ENCODE measurements at regions not wholly inside any gene's neighbourhood (a gene's known extent, or its start where the extent isn't known, plus 50 kb on each side); places are given as distances from the start of the nearest gene placed in this dataset.

DNA sequence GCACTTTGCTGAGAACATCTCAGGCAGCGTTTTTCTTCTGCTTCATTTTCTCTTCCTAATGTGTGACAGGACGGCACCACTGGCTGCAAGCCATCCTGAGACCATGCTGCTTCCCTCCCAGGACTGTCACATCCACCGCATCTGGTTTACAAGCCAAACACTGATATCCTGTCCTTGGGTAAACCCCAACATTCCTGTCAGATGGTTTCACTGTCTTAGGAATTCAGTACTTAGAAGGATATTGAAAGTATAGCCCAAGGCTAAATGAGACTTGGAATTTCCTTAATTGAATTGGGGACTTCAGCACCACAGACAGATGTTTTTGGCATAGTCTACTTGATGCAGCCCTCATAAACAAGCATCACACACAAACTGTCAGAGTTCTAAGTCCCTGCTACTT lies 74.2 kb upstream of the PLXNA4 start:
- H3K4me3 ChIP-seq (ENCODE audit: control insufficient read depth, low read depth, low read length): no peak overlapping the region
- TF ChIP-seq, protein P1, sequence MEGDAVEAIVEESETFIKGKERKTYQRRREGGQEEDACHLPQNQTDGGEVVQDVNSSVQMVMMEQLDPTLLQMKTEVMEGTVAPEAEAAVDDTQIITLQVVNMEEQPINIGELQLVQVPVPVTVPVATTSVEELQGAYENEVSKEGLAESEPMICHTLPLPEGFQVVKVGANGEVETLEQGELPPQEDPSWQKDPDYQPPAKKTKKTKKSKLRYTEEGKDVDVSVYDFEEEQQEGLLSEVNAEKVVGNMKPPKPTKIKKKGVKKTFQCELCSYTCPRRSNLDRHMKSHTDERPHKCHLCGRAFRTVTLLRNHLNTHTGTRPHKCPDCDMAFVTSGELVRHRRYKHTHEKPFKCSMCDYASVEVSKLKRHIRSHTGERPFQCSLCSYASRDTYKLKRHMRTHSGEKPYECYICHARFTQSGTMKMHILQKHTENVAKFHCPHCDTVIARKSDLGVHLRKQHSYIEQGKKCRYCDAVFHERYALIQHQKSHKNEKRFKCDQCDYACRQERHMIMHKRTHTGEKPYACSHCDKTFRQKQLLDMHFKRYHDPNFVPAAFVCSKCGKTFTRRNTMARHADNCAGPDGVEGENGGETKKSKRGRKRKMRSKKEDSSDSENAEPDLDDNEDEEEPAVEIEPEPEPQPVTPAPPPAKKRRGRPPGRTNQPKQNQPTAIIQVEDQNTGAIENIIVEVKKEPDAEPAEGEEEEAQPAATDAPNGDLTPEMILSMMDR (IDR thresholded peaks at IDR 0.05; ENCODE audit: control insufficient read depth, insufficient read depth, low read depth, low read length, missing control alignments): no peak
- peak; percentile 48 for DNase-seq (ENCODE audit: low read depth)

DNA sequence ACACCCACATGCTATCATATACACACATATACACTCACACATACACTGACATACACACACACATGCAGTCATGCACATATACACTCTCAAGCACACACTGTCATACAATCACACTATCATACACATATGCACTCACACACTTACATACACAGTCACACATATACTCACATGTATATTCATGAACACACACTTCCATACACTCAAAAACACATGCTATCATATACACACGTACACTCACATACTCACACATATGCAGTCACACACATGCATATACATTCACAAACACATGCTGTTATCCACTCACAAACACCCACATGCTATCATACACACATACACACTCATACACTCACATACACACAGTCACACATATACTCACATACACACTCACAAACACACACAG lies 71.0 kb upstream of the PLXNA4 start:
- TF ChIP-seq, protein P1 (IDR thresholded peaks at IDR 0.05; ENCODE audit: control insufficient read depth, insufficient read depth, low read depth, low read length, missing control alignments): no peak
- no peak overlapping the region for H3K4me3 ChIP-seq (ENCODE audit: control insufficient read depth, low read depth, low read length)
- no peak for DNase-seq (ENCODE audit: low read depth)

DNA sequence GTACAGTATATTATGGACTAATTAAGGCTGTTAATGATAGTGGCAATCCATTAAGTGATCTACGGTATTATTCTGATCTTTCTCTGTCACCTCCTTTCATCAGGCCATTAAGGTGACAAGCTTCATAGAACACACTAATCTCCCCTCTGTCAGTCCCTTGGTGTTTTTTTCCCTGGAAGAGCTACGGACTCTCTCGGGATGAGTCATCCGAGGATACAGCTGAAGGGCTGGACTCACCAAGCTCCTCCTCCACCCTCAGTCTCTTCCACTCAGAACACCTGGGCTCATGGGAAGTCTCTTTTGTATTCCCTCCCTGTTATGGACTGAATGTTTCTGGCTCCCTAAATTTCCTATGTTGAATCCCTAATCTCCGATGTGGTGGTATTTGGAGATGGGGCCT lies 69.8 kb upstream of the PLXNA4 start:
- no peak overlapping the region for H3K4me3 ChIP-seq (ENCODE audit: control insufficient read depth, low read depth, low read length)
- TF ChIP-seq, protein P1 (IDR thresholded peaks at IDR 0.05; ENCODE audit: control insufficient read depth, insufficient read depth, low read depth, low read length, missing control alignments): no peak
- DNase-seq (ENCODE audit: low read depth): no peak

DNA sequence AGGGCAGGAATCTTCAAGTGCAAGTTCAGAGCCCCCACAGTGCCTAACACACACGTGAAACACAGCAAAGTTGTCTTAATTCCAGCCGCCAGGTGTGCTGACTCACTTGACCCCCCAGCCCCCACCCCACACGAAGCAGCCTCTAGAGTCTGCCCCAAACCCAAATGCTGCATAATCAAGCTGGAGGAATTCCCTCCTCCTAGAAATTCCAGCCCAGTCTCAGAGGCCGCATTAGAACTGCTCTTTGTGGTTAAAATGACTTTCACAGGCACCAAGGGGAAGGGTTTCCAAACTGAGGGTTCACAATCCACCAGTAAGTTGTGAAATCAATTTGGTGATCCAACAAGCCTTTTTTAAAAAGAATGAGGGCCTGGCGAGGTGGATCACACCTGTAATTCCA lies 67.0 kb upstream of the PLXNA4 start:
- TF ChIP-seq, protein P1 (IDR thresholded peaks at IDR 0.05; ENCODE audit: control insufficient read depth, insufficient read depth, low read depth, low read length, missing control alignments): no peak
- DNase-seq (ENCODE audit: low read depth): no peak
- no peak overlapping the region for H3K4me3 ChIP-seq (ENCODE audit: control insufficient read depth, low read depth, low read length)

DNA sequence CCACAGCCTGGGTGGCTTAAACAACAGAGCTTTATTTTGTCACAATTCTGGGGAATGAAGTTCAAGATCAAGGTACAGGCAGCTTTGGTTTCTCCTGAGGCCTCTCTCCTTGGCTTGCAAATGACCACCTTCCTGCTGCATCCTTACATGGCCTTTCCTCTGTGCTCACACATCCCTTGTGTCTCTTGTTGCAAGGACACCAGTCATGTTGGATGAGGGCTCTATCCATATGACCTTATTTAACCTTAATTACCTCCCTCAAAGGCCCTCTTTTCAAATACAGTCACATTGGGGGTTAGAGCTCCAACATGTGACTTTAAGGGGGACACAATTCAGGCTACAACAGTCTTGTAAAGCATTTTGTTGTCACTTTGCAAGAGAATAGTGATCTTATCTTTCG lies 65.0 kb upstream of the PLXNA4 start:
- H3K4me3 ChIP-seq (ENCODE audit: control insufficient read depth, low read depth, low read length): no peak overlapping the region
- no peak for DNase-seq (ENCODE audit: low read depth)
- TF ChIP-seq, protein P1 (IDR thresholded peaks at IDR 0.05; ENCODE audit: control insufficient read depth, insufficient read depth, low read depth, low read length, missing control alignments): no peak

DNA sequence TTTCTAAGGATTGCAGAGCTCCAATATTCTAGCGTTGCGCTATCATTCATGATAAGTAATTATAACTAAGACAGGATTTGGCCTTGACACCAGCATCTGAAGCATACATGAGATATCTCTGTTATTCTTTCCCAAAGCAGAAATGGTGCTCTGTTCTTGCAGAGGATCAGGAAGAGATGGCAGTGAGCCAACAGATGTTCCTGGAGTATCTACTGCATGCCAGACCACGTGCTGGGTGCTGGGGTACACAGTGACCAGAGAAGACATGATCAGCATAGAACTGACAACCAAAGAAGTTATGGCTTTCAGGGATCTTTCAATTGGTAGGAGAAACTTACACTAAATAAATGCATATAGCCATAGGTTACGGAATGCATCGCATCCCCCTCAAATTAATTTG lies 63.7 kb upstream of the PLXNA4 start:
- DNase-seq (ENCODE audit: low read depth): no peak
- no peak overlapping the region for H3K4me3 ChIP-seq (ENCODE audit: control insufficient read depth, low read depth, low read length)
- TF ChIP-seq, protein P1 (IDR thresholded peaks at IDR 0.05; ENCODE audit: control insufficient read depth, insufficient read depth, low read depth, low read length, missing control alignments): no peak

DNA sequence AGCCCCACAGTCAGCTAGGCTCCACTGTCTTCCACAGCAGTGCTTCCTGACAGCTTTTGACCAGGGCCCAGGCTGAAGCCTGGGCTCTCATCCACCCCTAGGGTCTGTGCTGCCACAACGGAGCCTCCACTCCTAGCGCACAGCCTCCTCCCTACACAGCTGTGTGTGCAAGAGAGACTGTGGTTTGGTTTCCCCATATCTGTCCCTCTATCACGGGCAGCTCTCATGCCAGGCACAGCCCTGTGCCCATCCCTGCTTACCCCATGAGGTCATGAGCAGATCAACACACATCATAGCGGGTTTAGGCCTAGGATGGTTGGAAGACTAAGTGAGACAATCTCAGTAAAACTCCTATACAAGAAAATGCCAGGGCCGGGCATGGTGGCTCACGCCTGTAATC lies 61.7 kb upstream of the PLXNA4 start:
- no peak for DNase-seq (ENCODE audit: low read depth)
- no peak overlapping the region for H3K4me3 ChIP-seq (ENCODE audit: control insufficient read depth, low read depth, low read length)
- TF ChIP-seq, protein P1 (IDR thresholded peaks at IDR 0.05; ENCODE audit: control insufficient read depth, insufficient read depth, low read depth, low read length, missing control alignments): no peak
